ENCODE measurements at regions not wholly inside any gene's neighbourhood (a gene's known extent, or its start where the extent isn't known, plus 50 kb on each side); places are given as distances from the start of the nearest gene placed in this dataset.

DNA sequence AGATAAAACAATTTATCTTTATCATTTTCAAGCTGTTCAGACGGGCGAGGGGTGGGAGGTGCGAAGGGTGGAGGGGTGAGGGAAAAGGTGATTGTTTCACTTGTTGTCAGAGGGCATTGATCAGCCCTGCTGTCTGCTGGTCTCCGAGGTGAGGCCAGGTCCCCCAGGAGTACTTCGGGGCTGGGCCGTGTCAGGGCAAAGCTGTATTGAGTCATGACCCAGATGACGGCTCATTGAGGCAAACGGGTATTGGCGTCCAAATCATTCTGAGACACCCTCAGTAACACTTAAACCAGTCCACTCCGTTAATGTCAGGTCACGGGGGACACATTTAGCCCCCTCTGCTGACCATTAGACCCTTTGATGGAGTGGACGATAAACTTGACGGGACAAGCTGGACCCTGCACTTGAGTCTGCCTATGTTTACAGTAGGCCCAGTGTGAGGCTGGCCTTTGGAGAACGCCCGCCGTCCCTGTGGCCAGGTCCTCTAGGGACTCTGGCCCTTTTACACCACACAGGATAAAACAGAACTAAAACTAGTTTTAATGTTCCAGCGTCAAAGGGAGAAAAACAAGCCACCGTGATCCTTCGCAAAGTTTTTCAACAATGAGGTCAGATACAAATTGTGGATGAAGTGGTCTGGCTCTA lies 502.2 kb upstream of the ZFHX3 start:
- H3K27me3 ChIP-seq (ENCODE audit: control insufficient read depth, insufficient read depth, low read length) = no peaks in the 10 kb centered on the region
- H3K4me3 ChIP-seq (ENCODE audit: insufficient read depth, low read depth, low read length) = no peak overlapping the region
- no peak for DNase-seq
- no peaks in the 10 kb centered on the region for H3K36me3 ChIP-seq (replicated peaks; ENCODE audit: control insufficient read depth, insufficient read depth, low read length)

DNA sequence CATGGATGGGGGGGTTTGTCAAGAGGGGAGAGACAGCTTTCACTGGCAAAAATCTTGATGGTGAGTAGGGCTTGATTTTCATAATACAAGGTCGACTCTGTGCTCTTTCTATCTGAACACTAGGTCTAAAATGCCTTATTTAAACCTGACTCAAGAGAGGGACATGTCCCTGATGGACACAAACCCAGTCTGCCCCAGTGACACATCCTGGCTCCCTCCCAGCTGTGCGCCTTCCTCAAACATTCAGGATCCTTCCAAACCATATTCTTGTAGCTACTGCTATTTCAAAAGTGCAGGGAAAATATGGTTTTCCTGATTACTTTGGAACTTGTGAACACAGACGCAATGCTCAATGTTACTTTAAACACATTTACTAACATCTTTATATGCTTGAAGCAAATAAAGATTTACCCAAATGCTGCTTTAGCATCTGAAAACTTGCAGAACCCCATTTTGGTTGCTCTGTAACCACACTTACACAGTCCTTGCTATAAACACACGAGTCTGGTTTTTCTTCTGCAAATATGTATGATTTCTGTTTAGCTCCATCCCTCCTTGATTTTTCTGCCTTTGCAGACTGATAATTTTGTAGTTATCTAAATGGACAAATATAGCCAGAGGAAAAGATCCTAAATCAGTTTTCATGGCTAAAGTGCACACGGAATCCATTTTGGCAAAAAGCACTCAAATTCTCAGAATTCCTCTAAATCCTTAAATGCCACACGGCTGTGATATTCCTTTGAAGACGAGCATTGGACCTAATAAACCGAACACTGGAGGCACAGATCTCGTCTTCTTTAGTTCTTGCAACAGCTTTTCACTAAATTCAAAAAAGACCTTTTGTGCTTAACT lies 499.9 kb upstream of the ZFHX3 start:
- DNase-seq = no peak
- no peaks in the 10 kb centered on the region for H3K27me3 ChIP-seq (ENCODE audit: control insufficient read depth, insufficient read depth, low read length)
- H3K36me3 ChIP-seq (replicated peaks; ENCODE audit: control insufficient read depth, insufficient read depth, low read length) = no peaks in the 10 kb centered on the region
- H3K4me3 ChIP-seq (ENCODE audit: insufficient read depth, low read depth, low read length) = no peak overlapping the region

DNA sequence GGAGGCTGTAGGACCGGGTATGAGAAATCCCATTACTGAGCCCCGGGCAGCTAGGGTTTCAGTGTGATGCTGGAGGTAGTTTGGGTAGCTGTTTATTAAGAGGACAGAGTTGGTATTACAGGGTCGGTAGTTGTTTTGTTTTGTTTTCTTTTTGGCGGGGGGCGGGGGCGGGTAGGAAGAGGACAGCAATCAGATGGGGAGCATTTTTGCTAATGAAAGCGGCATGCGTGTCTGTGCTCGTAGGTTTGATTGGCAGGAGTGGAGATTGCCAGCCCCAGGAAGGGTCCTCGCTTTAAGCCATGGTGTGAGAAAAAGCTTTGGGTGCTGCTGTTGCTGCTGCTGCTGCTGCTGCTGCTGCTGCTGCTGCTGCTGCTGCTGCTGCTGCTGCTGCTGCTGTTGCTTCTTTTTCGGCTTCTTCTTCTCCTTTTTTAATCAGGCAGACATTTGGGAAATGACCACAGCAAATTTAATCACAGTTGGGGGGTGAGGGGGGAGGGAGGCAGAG lies 498.5 kb upstream of the ZFHX3 start:
- Histone ChIP-seq H3K27me3 (ENCODE audit: control insufficient read depth, insufficient read depth, low read length) (no peaks in the 10 kb centered on the region), H3K36me3 (replicated peaks; ENCODE audit: control insufficient read depth, insufficient read depth, low read length) (no peaks in the 10 kb centered on the region), H3K4me3 (ENCODE audit: insufficient read depth, low read depth, low read length) (no peak overlapping the region)
- DNase-seq = peak; percentile 42

DNA sequence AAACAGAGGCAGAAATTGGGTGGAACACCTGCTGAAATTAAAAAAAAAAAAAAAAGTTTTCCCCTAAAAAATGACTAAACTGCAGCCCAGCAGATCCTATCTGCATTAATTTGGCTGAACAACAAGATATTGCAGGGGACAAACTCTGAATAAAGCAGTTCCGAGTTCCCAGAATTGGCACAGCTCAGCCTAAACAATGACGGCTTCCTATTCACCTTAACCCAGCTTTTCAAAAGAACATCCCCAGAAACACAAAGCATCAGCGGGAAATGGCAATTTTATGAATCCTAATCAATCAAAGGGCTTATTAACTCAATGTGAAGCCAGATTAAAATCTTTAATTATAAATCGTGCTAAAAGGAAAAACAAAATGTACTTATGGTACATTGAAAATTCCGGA lies 497.8 kb upstream of the ZFHX3 start:
- H3K36me3 ChIP-seq (replicated peaks; ENCODE audit: control insufficient read depth, insufficient read depth, low read length) = no peaks in the 10 kb centered on the region
- no peak for DNase-seq
- no peaks in the 10 kb centered on the region for H3K27me3 ChIP-seq (ENCODE audit: control insufficient read depth, insufficient read depth, low read length)
- no peak overlapping the region for H3K4me3 ChIP-seq (ENCODE audit: insufficient read depth, low read depth, low read length)

DNA sequence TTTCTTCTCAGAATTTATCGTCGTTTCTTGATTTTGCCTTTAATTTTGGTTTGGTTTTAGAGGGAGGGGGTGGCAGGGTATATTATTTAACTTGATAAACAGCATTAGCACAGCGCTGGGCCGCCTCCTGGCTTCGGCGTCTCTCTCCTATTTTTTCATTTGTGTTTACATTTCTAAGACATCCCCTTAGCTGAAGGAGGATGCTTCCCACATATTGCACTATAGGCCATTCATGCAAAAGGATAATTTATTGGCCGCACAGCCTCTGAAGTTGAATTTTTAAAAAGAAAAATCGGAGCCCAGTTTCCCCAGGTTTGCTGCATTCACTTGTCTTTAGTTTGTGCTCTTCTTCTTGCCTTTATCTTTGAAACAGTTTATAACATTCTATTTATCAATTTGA lies 497.4 kb upstream of the ZFHX3 start:
- no peak overlapping the region for H3K4me3 ChIP-seq (ENCODE audit: insufficient read depth, low read depth, low read length)
- H3K27me3 ChIP-seq (ENCODE audit: control insufficient read depth, insufficient read depth, low read length) = no peaks in the 10 kb centered on the region
- no peak for DNase-seq
- H3K36me3 ChIP-seq (replicated peaks; ENCODE audit: control insufficient read depth, insufficient read depth, low read length) = no peaks in the 10 kb centered on the region

DNA sequence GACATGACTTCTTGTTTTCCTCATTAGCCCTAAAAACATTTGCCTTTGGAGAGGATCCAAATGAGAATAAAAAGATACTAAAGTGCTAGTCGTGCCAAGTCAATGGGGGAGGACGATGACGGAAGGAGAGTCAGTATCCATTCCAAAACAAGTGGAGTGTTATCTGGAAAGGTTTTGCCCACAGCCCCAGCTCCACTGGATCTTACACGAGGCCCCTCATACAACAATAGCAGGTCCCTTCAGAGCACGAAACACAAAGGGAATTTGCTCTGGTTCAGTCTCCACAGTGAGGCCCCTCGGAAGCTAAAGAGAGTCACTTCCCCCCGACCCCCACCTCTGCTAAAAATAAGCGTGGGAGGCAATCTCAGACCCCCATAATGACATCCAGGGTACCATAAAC lies 496.9 kb upstream of the ZFHX3 start:
- Histone ChIP-seq H3K4me3 (ENCODE audit: insufficient read depth, low read depth, low read length) (no peak overlapping the region), H3K36me3 (replicated peaks; ENCODE audit: control insufficient read depth, insufficient read depth, low read length) (no peaks in the 10 kb centered on the region), H3K27me3 (ENCODE audit: control insufficient read depth, insufficient read depth, low read length) (no peaks in the 10 kb centered on the region)
- DNase-seq = no peak

DNA sequence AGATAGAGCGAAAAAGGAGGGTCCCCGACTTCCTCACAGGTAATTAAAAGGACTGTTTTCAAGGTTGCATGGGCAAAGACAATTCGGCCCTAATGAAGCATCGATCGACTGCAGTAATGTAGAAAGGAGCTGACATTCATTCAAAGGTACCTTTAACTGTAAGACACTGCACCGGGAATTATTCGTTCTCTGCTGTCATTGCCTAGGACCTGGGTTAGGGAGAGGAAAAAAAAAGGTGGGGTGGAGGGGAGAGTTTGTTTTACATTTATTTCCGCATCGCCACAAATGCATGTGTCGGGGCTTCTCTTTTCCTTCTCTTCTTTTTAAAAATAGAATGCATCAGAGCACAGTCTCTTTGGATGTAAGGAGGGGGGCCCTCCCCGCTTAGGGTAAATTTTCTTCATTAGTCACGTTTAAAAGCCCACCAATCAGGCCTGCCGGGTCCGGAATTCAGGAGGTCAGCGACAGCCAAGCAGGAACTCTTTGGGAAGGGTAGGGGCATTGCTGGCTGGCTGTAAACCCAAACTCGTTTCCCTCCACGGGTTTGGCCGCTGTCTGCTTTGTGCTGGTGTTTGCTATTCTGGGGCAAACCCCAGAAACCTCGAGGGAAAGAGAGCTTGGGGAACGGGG lies 496.2 kb upstream of the ZFHX3 start:
- no peaks in the 10 kb centered on the region for H3K27me3 ChIP-seq (ENCODE audit: control insufficient read depth, insufficient read depth, low read length)
- no peak for DNase-seq
- no peaks in the 10 kb centered on the region for H3K36me3 ChIP-seq (replicated peaks; ENCODE audit: control insufficient read depth, insufficient read depth, low read length)
- peak overlapping the region; percentile 17; the same call in 1 of the 2 replicates for H3K4me3 ChIP-seq (ENCODE audit: insufficient read depth, low read depth, low read length)

DNA sequence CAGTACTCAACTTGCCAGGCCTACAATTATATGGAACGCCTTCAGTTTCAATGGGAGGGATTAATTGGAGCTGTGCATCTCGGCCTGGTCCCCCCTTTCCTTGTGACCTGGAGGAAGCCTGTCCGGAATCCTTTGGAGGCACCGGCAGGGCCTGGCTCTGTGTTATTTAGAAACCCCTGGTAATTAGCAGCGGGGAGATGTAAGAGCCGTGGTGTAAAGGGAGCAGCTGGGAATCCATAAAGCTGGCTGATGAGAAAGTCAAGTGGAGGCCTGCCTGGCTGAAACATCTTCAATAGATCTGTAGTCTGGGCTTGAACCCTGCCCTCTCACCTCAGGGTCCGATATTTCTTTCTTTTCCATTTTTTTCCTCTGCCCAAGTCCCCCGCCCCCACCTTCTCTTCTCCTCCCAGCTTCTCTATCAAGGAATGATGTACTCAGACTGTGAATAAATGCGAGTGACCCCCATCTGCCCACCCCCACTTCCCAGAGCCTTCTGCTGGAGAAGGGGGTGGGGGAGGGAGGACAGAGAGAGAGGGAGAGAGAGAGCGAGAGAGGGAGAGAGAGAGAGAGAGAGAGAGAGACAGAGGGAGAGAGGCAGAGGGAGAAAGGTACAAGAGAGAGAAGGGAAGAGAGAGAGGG lies 495.5 kb upstream of the ZFHX3 start:
- no peaks in the 10 kb centered on the region for H3K36me3 ChIP-seq (replicated peaks; ENCODE audit: control insufficient read depth, insufficient read depth, low read length)
- H3K4me3 ChIP-seq (ENCODE audit: insufficient read depth, low read depth, low read length) = peak overlapping the region; percentile 17; the same call in 1 of the 2 replicates
- H3K27me3 ChIP-seq (ENCODE audit: control insufficient read depth, insufficient read depth, low read length) = no peaks in the 10 kb centered on the region
- no peak for DNase-seq

DNA sequence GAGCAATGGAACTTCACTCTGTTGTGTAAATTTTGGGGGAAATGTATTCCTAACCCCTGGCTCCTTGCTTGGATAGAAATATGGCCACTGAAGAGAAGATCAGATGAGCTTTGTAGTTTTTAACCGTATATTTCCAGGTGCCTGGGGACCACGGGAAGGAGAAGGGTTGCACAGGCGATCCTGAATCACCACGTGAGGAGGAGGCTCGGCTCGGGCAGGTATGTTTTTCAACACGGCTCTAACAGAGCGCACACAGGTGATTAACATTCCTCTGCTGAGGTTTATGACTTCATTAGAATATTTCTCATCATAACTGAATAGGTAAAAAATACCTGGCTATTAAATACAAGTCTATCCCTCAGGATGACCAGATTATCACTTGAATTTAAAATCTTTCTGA lies 495.0 kb upstream of the ZFHX3 start:
- H3K27me3 ChIP-seq (ENCODE audit: control insufficient read depth, insufficient read depth, low read length) = no peaks in the 10 kb centered on the region
- no peak for DNase-seq
- no peaks in the 10 kb centered on the region for H3K36me3 ChIP-seq (replicated peaks; ENCODE audit: control insufficient read depth, insufficient read depth, low read length)
- H3K4me3 ChIP-seq (ENCODE audit: insufficient read depth, low read depth, low read length) = no peak overlapping the region

DNA sequence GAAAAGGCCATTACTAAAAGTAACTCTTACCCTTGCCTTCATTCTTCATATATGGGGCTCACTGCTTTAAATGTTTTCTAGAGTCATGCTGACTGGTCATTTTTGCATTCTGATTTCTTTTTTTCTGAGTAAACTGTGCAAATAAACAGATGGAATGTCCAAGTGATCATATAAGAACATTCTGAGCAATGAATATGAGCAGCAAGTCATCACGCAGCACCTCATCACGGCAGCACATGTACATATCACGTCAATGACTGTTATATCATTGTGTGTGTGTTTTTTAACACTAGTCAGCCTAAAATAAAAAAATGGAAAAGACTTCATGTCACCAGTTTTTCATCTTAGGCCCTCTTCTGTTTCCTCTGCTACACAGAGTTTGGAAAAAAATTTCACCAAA lies 490.0 kb upstream of the ZFHX3 start:
- Histone ChIP-seq H3K36me3 (replicated peaks; ENCODE audit: control insufficient read depth, insufficient read depth, low read length) (no peaks in the 10 kb centered on the region), H3K4me3 (ENCODE audit: insufficient read depth, low read depth, low read length) (no peak overlapping the region), H3K27me3 (ENCODE audit: control insufficient read depth, insufficient read depth, low read length) (no peaks in the 10 kb centered on the region)
- no peak for DNase-seq

DNA sequence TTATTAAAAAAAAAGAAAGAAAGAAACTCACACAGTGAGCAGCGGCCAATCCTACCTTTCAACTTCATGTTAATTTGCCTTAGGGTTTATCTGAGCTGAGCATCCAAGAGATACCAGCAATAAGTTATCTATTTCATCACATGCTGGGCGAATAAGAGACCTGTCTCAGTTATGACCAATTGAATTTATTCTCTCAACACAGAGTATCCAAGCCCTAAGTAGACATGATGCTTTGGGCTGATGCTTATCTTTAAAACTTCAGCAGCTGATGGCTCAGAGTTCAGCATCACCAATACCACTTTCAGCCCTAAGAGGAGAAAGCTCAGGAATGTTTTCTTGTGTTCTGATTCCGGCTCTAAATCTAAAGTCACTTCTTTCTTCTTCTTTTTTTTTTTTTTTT lies 489.0 kb upstream of the ZFHX3 start:
- no peak overlapping the region for H3K4me3 ChIP-seq (ENCODE audit: insufficient read depth, low read depth, low read length)
- DNase-seq = no peak

DNA sequence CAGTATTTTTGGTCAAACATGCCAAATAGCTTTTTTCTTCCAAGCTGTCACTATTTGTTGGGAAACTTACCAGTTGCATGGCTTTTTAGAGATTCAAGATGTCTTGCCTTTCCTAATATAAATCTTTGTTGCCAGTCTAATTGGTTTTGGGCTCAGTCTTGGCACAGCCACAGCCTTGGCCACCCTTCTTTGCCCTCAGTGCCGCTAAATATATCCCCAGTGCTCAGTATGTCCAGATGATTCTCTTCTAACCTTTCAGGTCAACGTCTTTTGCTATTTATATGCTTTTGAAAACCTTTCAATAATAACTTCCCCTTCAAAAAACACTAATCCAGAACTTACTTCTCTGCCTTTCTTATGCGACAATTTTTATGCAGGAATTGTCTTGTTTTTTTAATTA lies 483.1 kb upstream of the ZFHX3 start:
- Histone ChIP-seq H3K27me3 (ENCODE audit: control insufficient read depth, insufficient read depth, low read length) (no peaks in the 10 kb centered on the region), H3K36me3 (replicated peaks; ENCODE audit: control insufficient read depth, insufficient read depth, low read length) (no peaks in the 10 kb centered on the region), H3K4me3 (ENCODE audit: insufficient read depth, low read depth, low read length) (no peak overlapping the region)
- no peak for DNase-seq

More for the DNA sequence above, 489.0 kb upstream of the ZFHX3 start:
- Histone ChIP-seq H3K36me3 (replicated peaks; ENCODE audit: control insufficient read depth, insufficient read depth, low read length) (no peaks in the 10 kb centered on the region), H3K27me3 (ENCODE audit: control insufficient read depth, insufficient read depth, low read length) (no peaks in the 10 kb centered on the region)

DNA sequence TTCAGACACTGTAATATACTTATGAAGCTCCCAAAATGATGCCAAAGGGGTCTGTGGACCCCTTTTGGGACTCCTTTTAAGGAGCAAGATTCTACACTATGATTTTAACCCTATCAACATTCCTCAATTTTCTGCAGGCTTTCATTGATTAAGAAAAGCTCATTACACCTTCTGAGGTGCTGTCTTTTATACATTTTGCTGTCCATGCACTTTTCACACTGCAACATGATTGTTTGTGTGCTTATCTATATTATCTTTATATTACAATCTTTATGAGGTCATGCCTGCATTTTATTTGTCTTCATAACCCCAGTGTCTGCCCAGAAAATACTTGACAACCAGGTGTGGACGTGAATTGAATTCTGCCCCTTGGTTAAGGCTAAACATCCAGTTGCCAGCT lies 482.6 kb upstream of the ZFHX3 start:
- no peak for DNase-seq
- Histone ChIP-seq H3K4me3 (ENCODE audit: insufficient read depth, low read depth, low read length) (no peak overlapping the region), H3K36me3 (replicated peaks; ENCODE audit: control insufficient read depth, insufficient read depth, low read length) (no peaks in the 10 kb centered on the region), H3K27me3 (ENCODE audit: control insufficient read depth, insufficient read depth, low read length) (no peaks in the 10 kb centered on the region)

DNA sequence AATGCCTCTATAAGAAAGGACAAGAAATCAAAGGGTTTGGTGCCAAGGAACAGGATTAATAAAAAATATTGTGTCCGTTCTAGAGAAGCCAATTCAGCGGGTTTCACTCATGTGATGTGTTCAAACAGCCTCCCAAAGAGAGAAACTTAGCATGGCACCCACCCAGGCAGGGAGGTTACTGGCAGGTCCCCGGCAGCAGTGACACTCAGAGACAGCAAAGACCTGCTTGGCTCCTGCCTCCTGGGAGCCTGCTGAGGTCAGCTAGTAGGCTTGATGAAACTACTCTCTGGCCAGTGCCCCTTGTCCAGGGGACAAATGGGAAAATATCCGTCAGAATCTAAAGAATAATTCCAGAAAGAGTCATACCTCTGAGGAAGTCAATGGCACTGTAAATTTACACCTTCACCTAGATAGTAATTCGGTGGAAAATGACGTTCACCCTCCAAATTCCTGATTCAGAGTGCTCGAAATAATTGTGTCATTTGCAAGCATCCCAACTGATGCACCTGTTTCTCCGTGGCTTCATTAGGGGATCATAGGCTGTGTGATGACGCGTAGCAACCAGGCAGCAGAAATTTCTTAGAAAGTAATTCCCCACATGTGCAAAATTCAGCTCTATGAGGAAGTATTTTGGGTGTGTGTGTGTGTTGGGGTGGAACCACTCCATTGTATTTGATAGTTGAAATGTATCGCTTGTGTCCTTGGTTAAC lies 481.5 kb upstream of the ZFHX3 start:
- Histone ChIP-seq H3K36me3 (replicated peaks; ENCODE audit: control insufficient read depth, insufficient read depth, low read length) (no peaks in the 10 kb centered on the region), H3K27me3 (ENCODE audit: control insufficient read depth, insufficient read depth, low read length) (no peaks in the 10 kb centered on the region), H3K4me3 (ENCODE audit: insufficient read depth, low read depth, low read length) (no peak overlapping the region)
- no peak for DNase-seq

Measured in H7 (cell line).